ENCODE measurements at regions not wholly inside any gene's neighbourhood (a gene's known extent, or its start where the extent isn't known, plus 50 kb on each side); places are given as distances from the start of the nearest gene placed in this dataset.
"Not testable (repeated sequence)": the region's sequence is repeated elsewhere in the genome, so short reads cannot be mapped to it uniquely, and the experiment has no call there.

DNA sequence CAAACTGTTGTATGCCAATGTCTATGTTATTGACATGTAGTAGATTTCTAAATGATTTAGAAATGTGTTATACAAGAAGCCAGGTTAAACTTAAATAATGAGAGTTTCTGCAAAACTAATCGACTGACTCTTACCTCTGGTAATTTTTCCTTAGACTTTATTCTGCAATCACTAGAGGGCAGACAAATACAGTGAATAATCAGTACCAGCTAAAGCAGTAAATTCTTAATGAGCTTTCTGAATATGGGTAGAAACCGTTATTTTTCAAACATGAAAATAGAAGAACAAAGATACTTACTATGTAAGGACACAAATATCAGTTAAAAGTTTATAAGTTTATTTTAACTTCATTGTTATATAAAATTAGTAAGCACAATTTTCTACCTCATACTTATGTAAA lies 97.9 kb upstream of the RGS1 start:
- DNase-seq (ENCODE audit: low read depth) = no peak

DNA sequence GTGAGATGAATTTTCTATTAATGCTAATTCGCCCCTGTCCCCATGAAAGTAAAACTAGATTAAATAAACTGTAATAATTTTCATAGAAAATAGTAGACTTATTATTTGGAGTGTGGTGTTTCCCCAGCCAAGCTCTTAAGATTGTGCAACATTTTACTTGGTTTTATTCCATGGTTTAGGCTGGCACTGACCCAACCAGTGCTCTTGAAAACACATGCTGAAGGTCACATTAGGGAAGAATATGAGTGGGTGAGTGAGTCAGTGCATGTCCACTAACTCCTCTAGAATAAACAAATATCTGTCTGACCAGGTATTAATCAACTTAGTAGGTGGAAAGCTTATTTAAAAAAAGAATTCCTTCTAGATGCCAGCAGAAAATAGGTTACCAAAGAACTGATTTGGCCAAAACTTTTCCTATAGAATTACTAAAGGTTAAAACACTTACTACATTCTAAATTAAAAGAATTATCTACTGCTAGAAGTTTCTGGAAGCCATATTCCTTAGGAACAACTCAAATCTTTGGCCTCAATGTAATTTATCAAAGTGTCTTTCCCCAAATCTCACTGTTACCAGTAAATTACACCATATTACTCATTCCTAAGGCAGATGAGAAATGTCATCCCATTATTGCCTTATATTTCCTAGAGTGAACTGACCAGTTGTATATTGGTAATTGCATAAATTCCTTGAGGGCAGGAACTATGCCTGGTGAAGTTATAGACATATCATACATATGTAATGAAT lies 89.7 kb upstream of the RGS1 start:
- peak; percentile 87 for DNase-seq (ENCODE audit: low read depth)

GRCh38 chr1:192488058-192488457 lies 87.5 kb upstream of the RGS1 start:
- DNase-seq (ENCODE audit: low read depth) = no peak

DNA sequence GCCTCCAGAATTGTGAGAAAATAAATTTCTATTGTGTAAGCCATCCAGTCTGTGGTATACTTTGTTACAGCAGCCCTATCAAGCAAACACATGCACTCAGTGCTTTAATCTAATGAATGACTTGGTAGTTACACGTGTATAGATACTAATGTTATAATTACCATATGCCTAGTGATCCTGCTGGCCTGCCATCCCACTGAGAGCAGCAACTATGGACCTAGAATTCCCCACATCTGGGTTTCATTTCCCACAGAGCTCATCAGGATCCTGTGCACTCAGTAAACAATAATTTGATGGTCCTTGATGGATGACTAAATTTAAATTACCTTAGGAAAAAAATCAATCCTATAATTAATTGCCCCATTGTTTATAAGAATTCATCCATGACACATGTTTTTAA lies 86.5 kb upstream of the RGS1 start:
- peak; percentile 35 for DNase-seq (ENCODE audit: low read depth)

- peak; percentile 88 for DNase-seq (ENCODE audit: low read depth)
Measured at GRCh38 chr1:192489748-192490147, 85.8 kb upstream of the RGS1 start.

DNA sequence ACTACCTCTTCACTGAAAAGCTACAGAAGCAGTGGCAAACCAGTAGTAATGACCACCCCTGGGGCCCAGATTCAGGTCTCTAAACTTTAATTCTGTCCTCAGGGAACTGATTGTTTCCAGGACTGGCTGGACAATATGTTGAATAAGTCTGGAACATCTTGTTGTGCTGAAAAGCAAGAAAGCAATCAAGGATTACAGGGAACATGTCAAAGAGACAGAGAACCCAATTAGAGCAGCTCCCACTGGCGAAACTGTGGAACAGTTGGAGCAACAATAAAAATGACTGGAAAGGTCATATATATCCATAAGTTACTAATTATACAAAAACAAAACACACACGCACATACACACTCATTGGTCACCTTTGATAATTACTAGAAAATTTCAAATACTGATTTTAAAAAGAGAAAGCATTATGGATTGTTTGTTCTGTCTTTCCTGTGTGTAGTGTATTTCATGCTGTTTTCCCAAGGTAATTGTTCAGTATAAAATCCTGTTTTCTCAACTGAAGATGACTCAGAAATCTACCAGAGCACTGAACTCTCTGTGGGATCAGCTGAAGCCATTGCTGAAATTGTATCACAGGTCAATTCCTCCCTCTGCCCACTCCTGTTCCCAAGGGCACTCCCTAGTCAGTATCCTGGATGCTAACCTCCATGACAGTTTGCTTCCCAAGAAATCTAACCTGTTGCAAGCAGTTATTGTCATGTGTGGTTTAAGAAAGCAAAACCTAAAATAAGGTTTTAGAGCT lies 83.6 kb upstream of the RGS1 start:
- DNase-seq (ENCODE audit: low read depth) = no peak

DNA sequence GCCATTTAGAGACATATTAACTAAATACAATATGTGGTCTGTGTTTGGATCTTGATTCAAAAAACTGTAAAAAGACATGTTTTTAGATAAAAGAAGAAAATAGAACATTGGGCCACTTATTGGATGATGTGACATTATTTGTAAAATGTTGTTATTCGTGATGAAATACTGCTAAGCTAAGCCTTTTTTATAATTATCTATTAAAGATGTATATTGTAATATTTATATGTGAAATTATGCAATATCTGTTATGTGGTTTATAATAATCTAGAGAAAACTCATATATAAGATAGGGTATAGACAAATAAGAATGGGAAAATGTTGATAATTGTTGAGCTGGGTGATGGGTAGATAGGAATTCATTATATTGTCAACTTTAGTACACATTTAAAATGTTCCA lies 82.0 kb upstream of the RGS1 start:
- DNase-seq (ENCODE audit: low read depth) = no peak

DNA sequence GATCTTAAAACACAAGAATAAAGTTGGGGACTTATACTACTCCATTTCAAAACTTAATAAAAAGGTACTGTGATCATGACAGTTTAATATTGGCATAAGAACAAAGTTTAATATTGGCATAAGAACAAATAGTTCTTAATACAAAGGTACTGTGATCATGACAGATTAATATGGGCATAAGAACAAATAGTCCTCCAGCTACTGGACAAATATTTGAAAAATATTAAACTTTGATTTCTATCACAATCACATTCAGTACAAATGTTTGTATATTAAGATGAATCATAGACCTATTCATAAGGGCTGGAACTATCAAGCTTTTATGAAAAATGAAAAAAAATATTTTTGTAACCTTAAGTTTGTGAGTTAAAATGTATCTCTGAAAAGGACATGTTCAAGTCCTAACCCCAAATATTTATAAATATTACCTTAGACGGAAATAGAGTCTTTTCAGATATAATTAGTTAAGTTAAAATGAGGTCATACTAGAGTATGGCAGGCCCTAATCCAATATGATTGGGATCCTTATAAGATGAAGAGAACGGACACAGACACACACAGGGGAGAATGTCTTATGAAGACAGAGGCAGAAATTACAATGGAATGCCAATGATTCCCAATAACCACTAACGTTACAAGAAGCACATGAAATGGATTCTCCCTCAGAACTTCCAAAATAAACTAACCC lies 79.1 kb upstream of the RGS1 start:
- no peak for DNase-seq (ENCODE audit: low read depth)

DNA sequence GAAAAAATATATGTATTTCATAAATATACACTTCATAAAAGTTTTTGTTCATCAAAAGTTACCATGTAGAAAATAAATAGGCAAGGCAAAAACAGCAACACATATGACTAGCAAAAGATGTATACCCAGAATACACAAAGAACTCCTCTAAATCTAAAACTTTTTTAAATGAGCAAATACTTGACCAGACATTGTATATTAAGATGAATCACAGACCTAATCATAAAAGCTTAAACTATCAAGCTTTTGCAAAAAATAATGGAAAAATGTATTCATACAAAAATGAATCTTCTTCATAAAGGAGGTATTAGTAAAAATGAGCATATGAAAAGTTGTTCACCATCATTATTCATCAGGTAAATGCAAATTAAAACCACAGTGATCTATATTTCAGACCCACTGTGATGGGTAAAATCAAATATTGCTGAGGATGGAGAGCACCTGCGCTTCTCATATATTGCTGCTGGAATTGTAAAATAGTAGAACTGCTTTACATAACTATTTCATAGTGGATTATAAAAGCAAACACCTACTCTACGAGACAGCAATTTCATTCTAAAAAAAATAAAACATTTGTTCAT lies 78.3 kb upstream of the RGS1 start:
- no peak for DNase-seq (ENCODE audit: low read depth)

GRCh38 chr1:192498092-192498491 lies 77.5 kb upstream of the RGS1 start:
- DNase-seq (ENCODE audit: low read depth) = not testable (repeated sequence)

GRCh38 chr1:192499061-192499581 lies 76.5 kb upstream of the RGS1 start:
- DNase-seq (ENCODE audit: low read depth) = not testable (repeated sequence)

DNA sequence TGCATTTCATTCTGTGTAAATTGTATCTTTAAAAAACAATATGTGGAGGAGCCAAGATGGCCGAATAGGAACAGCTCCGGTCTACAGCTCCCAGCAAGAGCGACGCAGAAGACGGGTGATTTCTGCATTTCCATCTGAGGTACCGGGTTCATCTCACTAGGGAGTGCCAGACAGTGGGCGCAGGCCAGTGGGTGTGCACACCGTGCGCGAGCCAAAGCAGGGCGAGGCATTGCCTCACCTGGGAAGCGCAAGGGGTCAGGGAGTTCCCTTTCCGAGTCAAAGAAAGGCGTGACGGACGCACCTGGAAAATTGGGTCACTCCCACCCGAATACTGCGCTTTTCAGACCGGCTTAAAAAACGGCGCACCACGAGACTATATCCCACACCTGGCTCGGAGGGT lies 75.0 kb upstream of the RGS1 start:
- DNase-seq (ENCODE audit: low read depth) = not testable (repeated sequence)

DNA sequence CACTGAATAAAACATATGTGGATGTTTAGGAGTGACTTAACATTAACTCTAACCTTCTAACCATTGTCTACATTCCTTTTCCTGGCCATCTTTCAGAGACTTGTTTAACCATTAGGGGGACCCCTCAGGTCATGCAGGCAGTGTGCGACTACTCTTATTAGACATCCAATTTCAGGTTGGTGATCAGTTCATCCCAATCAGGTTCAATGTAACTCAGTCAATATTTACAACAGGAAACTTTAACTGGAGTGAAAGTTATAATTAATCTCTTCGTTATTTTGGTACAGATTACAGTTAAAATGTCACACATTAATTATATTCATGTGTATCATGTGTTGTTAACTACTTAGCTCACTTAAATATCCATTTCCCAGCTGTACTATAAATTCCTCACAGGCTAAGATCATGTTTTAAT lies 68.8 kb upstream of the RGS1 start:
- no peak for DNase-seq (ENCODE audit: low read depth)

DNA sequence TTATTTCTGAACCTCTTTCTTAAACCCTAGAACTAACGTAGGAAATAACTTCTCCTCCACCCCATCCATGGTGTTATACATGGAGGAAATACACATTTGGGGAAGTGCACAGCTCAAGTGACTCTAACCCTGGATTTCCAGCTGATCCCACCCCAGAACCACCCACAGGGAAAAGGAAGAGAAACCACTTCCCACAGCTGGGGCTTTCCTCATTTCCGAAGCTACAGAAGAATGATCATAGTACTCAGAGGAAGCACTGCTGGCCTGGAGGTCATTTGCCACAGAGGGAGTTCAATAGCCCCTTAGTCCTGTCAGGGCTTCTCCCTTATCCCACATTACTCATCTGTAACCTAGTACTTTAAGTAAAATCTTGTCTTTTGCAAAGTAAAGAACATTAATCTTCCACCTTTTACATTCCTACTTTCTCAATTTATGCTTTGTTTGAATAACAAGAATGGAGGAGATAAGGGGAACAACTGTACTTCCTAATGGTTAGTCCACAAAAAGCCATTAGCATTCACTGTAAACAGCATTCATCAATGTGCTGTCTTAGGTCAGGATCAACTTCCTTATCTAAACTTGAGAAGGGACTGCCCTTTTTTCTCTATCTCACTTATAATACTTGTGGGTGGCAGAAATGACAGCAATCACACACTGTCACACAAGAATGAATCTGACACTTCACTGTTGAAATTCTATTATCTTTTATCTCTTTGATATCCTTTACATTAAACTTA lies 63.0 kb upstream of the RGS1 start:
- no peak for DNase-seq (ENCODE audit: low read depth)

- no peak for DNase-seq (ENCODE audit: low read depth)
Measured at GRCh38 chr1:192513196-192513595, 62.4 kb upstream of the RGS1 start.

DNA sequence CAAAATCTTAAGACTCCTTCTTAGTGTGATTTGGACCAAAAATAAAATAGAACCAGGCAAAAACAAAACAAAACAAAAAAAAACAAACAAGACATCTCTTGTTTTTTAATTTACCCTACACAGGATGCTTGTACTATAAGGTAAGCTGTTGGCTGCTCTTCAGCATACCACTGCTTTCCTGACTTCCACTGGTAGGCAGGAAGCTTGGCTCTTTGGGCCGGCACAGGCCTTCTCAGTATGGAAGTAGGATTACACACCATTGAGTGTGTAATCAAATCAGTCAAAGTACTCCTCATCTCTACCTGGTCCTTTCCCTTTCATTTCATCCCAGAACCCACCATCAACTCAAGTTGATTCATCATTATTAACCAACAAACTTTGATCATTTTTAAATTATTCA lies 61.9 kb upstream of the RGS1 start:
- DNase-seq (ENCODE audit: low read depth) = no peak

- DNase-seq (ENCODE audit: low read depth) = no peak
Measured at GRCh38 chr1:192516776-192517297, 58.7 kb upstream of the RGS1 start.

GRCh38 chr1:192517716-192518355 lies 57.7 kb upstream of the RGS1 start:
- not testable (repeated sequence) for DNase-seq (ENCODE audit: low read depth)

GRCh38 chr1:192518700-192519099 lies 56.9 kb upstream of the RGS1 start:
- DNase-seq (ENCODE audit: low read depth) = no peak

DNA sequence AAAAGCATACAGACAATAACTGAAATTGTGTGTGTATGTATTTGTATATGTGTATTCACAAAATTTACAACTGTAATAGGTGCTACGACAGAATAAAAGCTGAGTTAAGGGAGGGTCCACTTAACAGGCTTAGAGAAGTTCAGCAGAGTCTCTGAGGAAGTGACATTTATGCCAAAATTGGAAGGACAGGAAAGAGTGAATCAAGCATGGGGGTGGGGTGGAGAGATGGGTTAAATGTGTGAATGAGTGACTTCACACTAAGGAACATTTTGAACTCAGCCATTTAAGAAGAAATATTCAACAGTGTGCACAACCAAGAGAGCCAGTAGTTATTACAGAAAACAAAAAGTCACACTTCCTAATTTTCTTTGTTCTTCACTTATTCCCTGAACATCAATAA lies 53.8 kb upstream of the RGS1 start:
- DNase-seq (ENCODE audit: low read depth) = no peak

GRCh38 chr1:192522673-192523072 lies 52.9 kb upstream of the RGS1 start:
- DNase-seq (ENCODE audit: low read depth) = no peak

Measured in GM04503 (cell line).